Left ventricle myocardium superior (tissue), 1 donor: ENCODE measurements at regions not wholly inside any gene's neighbourhood (a gene's known extent, or its start where the extent isn't known, plus 50 kb on each side); places are given as distances from the start of the nearest gene placed in this dataset.

Source experiments
- ATAC-seq: fragments of 200-7000 bp; cut with Tn5 transposase; one replicate; pipeline ENCODE4 v1.9.1; 2020; ENCODE audit warnings: mild to moderate bottlenecking, moderate library complexity
- DNase-seq: peaks from one replicate; pipeline ENCODE4 v3.0.0-alpha.2; 2020
- intact Hi-C: fragments of 100-400 bp; cut with micrococcal nuclease; formaldehyde crosslinking; loops from one replicate; pipeline ENCODE4 v1.11.0; 2022
- donor health status: DM: no; HTN: yes; CAD: no; lungs with severe emphysema.

- intact Hi-C loops = no loop called here
- DNase-seq (no peak), ATAC-seq (no peak)
Measured at GRCh38 chr2:102078773-102079172, 63.8 kb upstream of the IL1R1 start.

- DNase-seq = no peak
- ATAC-seq = no peak
- intact Hi-C loops = no loop called here
Measured at GRCh38 chr2:102080451-102081242, 61.9 kb upstream of the IL1R1 start.

GRCh38 chr2:102081243-102081522 is 61.4 kb upstream of the IL1R1 start:
- intact Hi-C loops = no loop called here
- no peak for ATAC-seq
- no peak for DNase-seq

GRCh38 chr2:102081606-102082005 is 60.9 kb upstream of the IL1R1 start:
- DNase-seq = no peak
- intact Hi-C loops = no loop called here
- no peak for ATAC-seq

- no peak for DNase-seq
- intact Hi-C loops = no loop called here
- ATAC-seq = peak; percentile 77
Measured at GRCh38 chr2:102082571-102083392, 59.8 kb upstream of the IL1R1 start.

- intact Hi-C loops = no loop called here
- ATAC-seq = no peak
- DNase-seq = no peak
Measured at GRCh38 chr2:102083393-102083703, 59.2 kb upstream of the IL1R1 start.

- ATAC-seq = no peak
- DNase-seq = no peak
- intact Hi-C loops = no loop called here
Measured at GRCh38 chr2:102084651-102085050, 57.9 kb upstream of the IL1R1 start.

- no peak for DNase-seq
- intact Hi-C loops = no loop called here
Measured at GRCh38 chr2:102085238-102085637, 57.3 kb upstream of the IL1R1 start.

GRCh38 chr2:102086150-102086872 is 56.2 kb upstream of the IL1R1 start:
- DNase-seq = no peak
- intact Hi-C loops = no loop called here
- ATAC-seq = no peak

More at GRCh38 chr2:102085238-102085637, 57.3 kb upstream of the IL1R1 start:
- ATAC-seq = no peak

- intact Hi-C loops = no loop called here
- no peak for ATAC-seq
- no peak for DNase-seq
Measured at GRCh38 chr2:102091121-102091520, 51.4 kb upstream of the IL1R1 start.

GRCh38 chr2:102091908-102092307 is 50.6 kb upstream of the IL1R1 start:
- intact Hi-C loops = no loop called here
- DNase-seq (no peak), ATAC-seq (no peak)

GRCh38 chr2:102092535-102092934 is 50.0 kb upstream of the IL1R1 start:
- ATAC-seq = no peak

More at GRCh38 chr2:102092535-102092934, 50.0 kb upstream of the IL1R1 start:
- intact Hi-C loops = no loop called here
- no peak for DNase-seq
